IMR-90 (cell line): ENCODE measurements at regions not wholly inside any gene's neighbourhood (a gene's known extent, or its start where the extent isn't known, plus 50 kb on each side); places are given as distances from the start of the nearest gene placed in this dataset.

Experiments
- CTCF ChIP-seq: conservative IDR thresholded peaks from 2 replicates; pipeline ENCODE4 v1.5.1; 2012; ENCODE audit warnings: mild to moderate bottlenecking, low read depth, low read length, improper control_type of control experiment
- POLR2A ChIP-seq: IDR thresholded peaks from 2 replicates; pipeline ENCODE4 v1.6.1; 2012; ENCODE audit warnings: mild to moderate bottlenecking, low read depth, low read length
- SMC3 ChIP-seq: fragments of 150-350 bp; IDR thresholded peaks from 2 replicates; pipeline ENCODE4 v1.6.1; 2016; ENCODE audit warnings: low read depth, mild to moderate bottlenecking, antibody characterized with exemption, low read length, moderate library complexity

GRCh38 chr3:65210026-65210814 is 522.4 kb upstream of the ADAMTS9 start:
- TF ChIP-seq CTCF (no peak), SMC3 (no peak), POLR2A (no peak)
